ENCODE measurements at regions not wholly inside any gene's neighbourhood (a gene's known extent, or its start where the extent isn't known, plus 50 kb on each side); places are given as distances from the start of the nearest gene placed in this dataset.
A peak's percentile ranks its signal among the peaks of the same experiment; 100 is the strongest.

DNA sequence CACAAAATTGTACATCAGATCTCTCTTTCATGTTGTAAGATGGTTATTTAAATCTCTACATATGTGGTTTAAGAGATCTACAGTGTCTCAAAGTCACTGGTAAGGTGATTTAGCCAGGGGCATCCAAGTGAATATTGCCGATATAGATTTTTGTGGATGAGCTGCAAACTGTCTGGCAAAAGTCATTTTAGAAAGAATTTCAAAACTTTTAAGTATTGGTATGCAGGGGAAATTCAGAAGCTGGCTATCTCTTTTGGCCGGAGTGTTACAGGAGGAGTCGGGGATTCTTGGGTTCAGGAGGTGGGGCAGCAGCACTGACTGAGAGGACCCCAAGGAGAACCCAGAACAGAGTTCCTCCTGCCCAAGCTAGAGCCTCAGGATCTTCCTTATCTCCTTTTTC is 69.9 kb downstream of the PTHLH start:
- 91 to 96% (median 92%) methylated on average over 3 of the region's 3 CpGs for WGBS, 5 donors
- Histone ChIP-seq H3K27me3 (no peaks in the 10 kb centered on the region), H3K27ac (no peak overlapping the region), H3K4me1 (no peaks in the 10 kb centered on the region), H3K4me3 (no peak overlapping the region), H3K36me3 (no peaks in the 10 kb centered on the region), H3K9me3 (no peaks in the 10 kb centered on the region)
- TF ChIP-seq POLR2AphosphoS5 (IDR thresholded peaks at IDR 0.05) = no peak
- no peak for TF ChIP-seq EP300 (IDR thresholded peaks at IDR 0.05)
- TF ChIP-seq, protein P1, sequence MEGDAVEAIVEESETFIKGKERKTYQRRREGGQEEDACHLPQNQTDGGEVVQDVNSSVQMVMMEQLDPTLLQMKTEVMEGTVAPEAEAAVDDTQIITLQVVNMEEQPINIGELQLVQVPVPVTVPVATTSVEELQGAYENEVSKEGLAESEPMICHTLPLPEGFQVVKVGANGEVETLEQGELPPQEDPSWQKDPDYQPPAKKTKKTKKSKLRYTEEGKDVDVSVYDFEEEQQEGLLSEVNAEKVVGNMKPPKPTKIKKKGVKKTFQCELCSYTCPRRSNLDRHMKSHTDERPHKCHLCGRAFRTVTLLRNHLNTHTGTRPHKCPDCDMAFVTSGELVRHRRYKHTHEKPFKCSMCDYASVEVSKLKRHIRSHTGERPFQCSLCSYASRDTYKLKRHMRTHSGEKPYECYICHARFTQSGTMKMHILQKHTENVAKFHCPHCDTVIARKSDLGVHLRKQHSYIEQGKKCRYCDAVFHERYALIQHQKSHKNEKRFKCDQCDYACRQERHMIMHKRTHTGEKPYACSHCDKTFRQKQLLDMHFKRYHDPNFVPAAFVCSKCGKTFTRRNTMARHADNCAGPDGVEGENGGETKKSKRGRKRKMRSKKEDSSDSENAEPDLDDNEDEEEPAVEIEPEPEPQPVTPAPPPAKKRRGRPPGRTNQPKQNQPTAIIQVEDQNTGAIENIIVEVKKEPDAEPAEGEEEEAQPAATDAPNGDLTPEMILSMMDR (IDR thresholded peaks at IDR 0.05) = no peak
- no peak for TF ChIP-seq POLR2A (IDR thresholded peaks at IDR 0.05)
- DNase-seq = no peak
- intact Hi-C loops (cut with DNase I; ENCODE audit: low total_unique reads) = no loop called here

DNA sequence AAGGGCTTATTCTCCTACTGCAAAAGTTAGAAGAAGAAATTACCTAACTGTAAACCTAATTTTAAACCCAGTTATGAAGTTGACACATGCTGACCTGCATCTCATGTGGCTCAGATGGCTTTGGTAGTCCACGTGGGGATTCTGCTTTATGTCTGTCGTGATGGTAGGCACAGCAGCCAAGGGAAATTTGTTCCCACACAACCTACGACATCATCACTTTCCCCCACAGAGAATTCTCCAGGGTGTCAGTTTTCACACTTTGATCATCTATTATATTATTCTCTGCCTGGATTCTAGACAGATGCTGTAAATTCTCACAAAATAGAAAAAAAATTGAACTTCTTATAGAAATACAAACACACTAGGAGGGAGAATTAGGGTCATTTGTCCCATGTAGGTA is 70.6 kb downstream of the PTHLH start:
- no peaks in the 10 kb centered on the region for H3K36me3 ChIP-seq
- DNase-seq = no peak
- WGBS, 5 donors = 29 to 44% (median 40%) methylated on average over 3 of the region's 3 CpGs
- H3K4me3 ChIP-seq = no peak overlapping the region
- H3K9me3 ChIP-seq = no peaks in the 10 kb centered on the region
- TF ChIP-seq POLR2AphosphoS5 (IDR thresholded peaks at IDR 0.05) = peak in 1 of 3 donors; percentile 26
- no peak for TF ChIP-seq EP300 (IDR thresholded peaks at IDR 0.05)
- no peaks in the 10 kb centered on the region for H3K4me1 ChIP-seq
- H3K27me3 ChIP-seq = no peaks in the 10 kb centered on the region
- intact Hi-C loops (cut with DNase I; ENCODE audit: low total_unique reads) = no loop called here
- no peak overlapping the region for H3K27ac ChIP-seq

DNA sequence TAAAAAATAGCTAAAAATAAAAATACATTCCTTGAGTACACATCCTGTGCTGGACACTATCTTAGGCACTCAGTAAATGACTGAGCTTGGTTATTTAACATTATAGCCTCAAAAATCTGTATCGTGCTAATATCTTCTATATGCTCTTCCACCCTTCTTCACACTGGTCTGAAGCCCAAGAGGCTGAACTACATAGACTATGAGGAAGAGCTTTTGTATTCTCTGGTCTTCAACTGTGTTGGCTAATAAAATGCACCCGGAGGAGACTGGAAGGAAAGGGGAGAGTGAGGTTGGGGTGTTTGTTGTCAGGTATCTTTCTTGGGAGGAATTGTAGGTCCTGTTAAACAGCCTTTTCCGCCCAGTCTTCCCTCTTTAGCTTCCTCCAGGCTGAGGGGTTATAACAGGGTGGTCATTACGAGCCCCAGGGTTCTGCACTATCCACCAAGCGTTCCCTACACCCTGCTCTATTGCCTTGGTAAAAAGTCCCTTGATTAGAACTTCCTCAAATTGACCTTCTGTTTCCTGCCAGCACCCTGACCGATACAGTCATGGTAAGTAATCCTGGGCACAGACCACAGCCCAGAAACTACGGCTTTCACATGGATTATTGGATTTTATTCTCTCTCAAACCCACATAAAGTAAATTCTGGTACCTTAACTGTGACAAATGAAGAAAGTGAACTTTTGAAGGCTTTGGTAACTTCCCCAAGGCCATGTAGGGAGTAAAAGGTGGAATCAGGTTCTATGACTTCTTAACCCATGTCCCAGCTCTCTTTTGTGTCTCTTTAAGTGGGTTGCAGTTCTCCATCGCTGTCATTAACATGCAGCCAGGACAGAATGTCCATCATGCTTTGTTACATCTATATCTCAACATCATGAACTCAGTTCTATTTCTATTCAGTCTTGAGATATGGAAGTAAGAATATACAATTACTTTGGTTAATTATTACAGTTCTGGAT is 71.3 kb downstream of the PTHLH start:
- no peaks in the 10 kb centered on the region for H3K27me3 ChIP-seq
- DNase-seq = no peak
- H3K4me3 ChIP-seq = no peak overlapping the region
- 74 to 83% (median 77%) methylated on average over 8 of the region's 8 CpGs for WGBS, 5 donors
- H3K4me1 ChIP-seq = no peaks in the 10 kb centered on the region
- no peaks in the 10 kb centered on the region for H3K9me3 ChIP-seq
- no peak overlapping the region for H3K27ac ChIP-seq
- intact Hi-C loops (cut with DNase I; ENCODE audit: low total_unique reads) = no loop called here
- no peaks in the 10 kb centered on the region for H3K36me3 ChIP-seq
- TF ChIP-seq EP300 (IDR thresholded peaks at IDR 0.05) (no peak), POLR2A (IDR thresholded peaks at IDR 0.05) (no peak), POLR2AphosphoS5 (IDR thresholded peaks at IDR 0.05) (no peak)
- TF ChIP-seq, protein P1 (IDR thresholded peaks at IDR 0.05) = no peak

DNA sequence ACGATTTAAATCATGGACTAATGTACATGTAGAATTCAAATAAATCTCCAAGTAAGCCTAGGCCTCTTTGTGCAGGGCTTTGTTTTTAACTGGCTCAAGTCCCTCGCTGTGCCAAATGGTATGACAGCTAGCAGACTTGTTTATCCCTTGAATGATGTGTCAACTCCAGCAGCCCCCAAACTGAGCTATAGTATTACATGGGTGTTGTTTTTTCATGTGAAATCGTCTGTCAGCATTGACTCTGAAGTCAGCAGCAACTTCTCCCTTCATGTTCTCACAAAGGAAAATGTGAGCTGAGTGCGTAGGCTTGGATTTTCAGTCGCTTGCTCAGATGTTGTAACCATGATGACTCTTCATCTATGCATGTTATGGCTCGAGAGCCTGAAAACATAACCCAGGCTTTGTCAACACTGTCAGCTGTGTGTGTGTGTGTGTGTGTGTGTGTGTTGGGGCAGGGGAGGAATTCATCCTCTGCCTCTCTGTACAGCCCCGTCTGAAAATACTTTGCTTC is 73.3 kb downstream of the PTHLH start:
- peak in 2 of 3 donors; percentile 11 to 50 for TF ChIP-seq POLR2AphosphoS5 (IDR thresholded peaks at IDR 0.05)
- TF ChIP-seq EP300 (IDR thresholded peaks at IDR 0.05) = no peak
- Histone ChIP-seq H3K4me1 (no peaks in the 10 kb centered on the region), H3K9me3 (no peaks in the 10 kb centered on the region), H3K27ac (peak overlapping the region in 2 of 5 donors; percentile 31 to 40), H3K36me3 (no peaks in the 10 kb centered on the region), H3K4me3 (no peak overlapping the region), H3K27me3 (no peaks in the 10 kb centered on the region)
- intact Hi-C loops (cut with DNase I; ENCODE audit: low total_unique reads) = no loop called here
- 60 to 75% (median 71%) methylated on average over 7 of the region's 7 CpGs for WGBS, 5 donors
- peak in 1 of 2 donors; percentile 19 for DNase-seq

DNA sequence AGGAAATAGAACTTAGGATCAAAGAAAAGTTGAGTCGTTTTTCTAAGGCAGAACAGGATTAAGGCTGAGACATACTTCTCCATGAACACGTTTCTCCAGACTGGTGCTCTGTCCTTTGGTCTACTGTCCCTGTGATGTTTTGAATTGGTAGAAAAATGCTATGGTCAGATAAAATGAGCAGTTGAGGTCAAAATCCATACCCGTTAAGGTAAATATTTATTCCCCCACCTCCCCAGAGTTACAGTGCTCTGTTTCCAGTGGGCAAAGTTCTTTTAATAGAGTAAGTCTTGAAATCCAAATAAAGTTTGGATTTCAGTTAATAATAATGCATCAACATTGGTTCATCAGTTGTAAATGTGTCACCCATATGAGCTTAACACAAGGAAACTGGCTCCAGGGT is 74.5 kb downstream of the PTHLH start:
- H3K4me3 ChIP-seq = no peak overlapping the region
- intact Hi-C loops (cut with DNase I; ENCODE audit: low total_unique reads) = no loop called here
- no peak for DNase-seq
- H3K36me3 ChIP-seq = no peaks in the 10 kb centered on the region
- no peaks in the 10 kb centered on the region for H3K4me1 ChIP-seq
- no peaks in the 10 kb centered on the region for H3K27me3 ChIP-seq
- TF ChIP-seq POLR2AphosphoS5 (IDR thresholded peaks at IDR 0.05) (no peak), EP300 (IDR thresholded peaks at IDR 0.05) (no peak), POLR2A (IDR thresholded peaks at IDR 0.05) (no peak)
- TF ChIP-seq, protein P1 (IDR thresholded peaks at IDR 0.05) = no peak
- no peak overlapping the region for H3K27ac ChIP-seq
- 40 to 47% (median 45%) methylated on average over 3 of the region's 3 CpGs for WGBS, 5 donors
- no peaks in the 10 kb centered on the region for H3K9me3 ChIP-seq
